ENCODE measurements at regions not wholly inside any gene's neighbourhood (a gene's known extent, or its start where the extent isn't known, plus 50 kb on each side); places are given as distances from the start of the nearest gene placed in this dataset.

DNA sequence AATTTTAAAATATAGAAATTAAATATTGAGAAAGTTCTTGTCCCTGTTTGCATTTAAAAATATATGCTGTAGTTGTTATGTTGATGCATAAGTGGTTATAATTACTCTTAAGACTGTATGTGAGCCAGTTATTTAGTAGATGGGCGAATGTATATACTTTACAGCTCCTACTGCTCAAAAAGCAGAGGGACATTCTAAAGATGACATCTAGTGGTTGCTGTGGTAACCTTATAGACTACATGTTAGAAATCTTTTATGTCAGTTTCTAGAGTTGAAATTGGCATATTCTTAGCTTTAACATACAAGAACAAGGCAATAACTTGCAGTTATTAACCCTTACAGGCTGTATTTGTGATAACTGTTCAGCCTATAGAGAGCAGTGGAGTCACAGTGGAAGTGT lies 160.5 kb downstream of the OLFM4 start:
- ChIA-PET CTCF (no interaction called here), POLR2A (no interaction called here)
- no peak overlapping the region for H3K9ac ChIP-seq (replicated peaks; ENCODE audit: extremely low read depth, insufficient read depth, low read length)
- intact Hi-C loops (cut with micrococcal nuclease): no loop called here
- no peaks in the 10 kb centered on the region for H3K9me1 ChIP-seq (replicated peaks; ENCODE audit: control insufficient read depth, extremely low read depth, insufficient read depth, low read length)
- H4K20me1 ChIP-seq (replicated peaks; ENCODE audit: control insufficient read depth, extremely low read depth, insufficient read depth, low read length): no peaks in the 10 kb centered on the region
- no peak overlapping the region for H3K4me3 ChIP-seq (replicated peaks in 1 of 3; ENCODE audit: insufficient read depth in 1 of 3, low read depth in 1 of 3, low read length in 3 of 3)
- no peaks in the 10 kb centered on the region for H3K79me2 ChIP-seq (ENCODE audit: control insufficient read depth, insufficient read depth, low read length)
- DNase-seq (ENCODE audit: low read depth, low spot score) (no peak), FAIRE-seq (no peak)
- H3K36me3 ChIP-seq (ENCODE audit: control insufficient read depth in 2 of 2, extremely low read depth in 1 of 2, insufficient read depth in 2 of 2, low read length in 2 of 2): no peaks in the 10 kb centered on the region
- H3K27me3 ChIP-seq (ENCODE audit: control insufficient read depth in 2 of 2, insufficient read depth in 2 of 2, low read length in 2 of 2): no peaks in the 10 kb centered on the region
- dilution Hi-C loops (cut with MboI; ENCODE audit: extremely low pct_ligation_motif_present, low sequenced_read_pairs): no loop called here
- no peaks in the 10 kb centered on the region for H3K9me3 ChIP-seq (replicated peaks; ENCODE audit: control insufficient read depth, insufficient read depth, low read length)
- no peak overlapping the region for H3K27ac ChIP-seq (ENCODE audit: insufficient read depth, low read depth, low read length)
- no peak overlapping the region for H2AFZ ChIP-seq (ENCODE audit: low read depth, low read length)
- no peak overlapping the region for H3K4me2 ChIP-seq (ENCODE audit: insufficient read depth, low read length)
- no peak for TF ChIP-seq POLR2A (IDR thresholded peaks at IDR 0.05; ENCODE audit: low read depth, low read length)
- no peak for TF ChIP-seq EZH2 (IDR thresholded peaks at IDR 0.05; ENCODE audit: borderline replicate concordance, low read depth, low read length, severe bottlenecking)
- no peak for TF ChIP-seq GATA2 (IDR thresholded peaks at IDR 0.05; ENCODE audit: insufficient read depth, insufficient read length, low read depth, low read length)
- TF ChIP-seq POLR2AphosphoS5 (IDR thresholded peaks at IDR 0.05; ENCODE audit: insufficient read depth, low read depth, low read length): no peak
- no peak for TF ChIP-seq FOS (IDR thresholded peaks at IDR 0.05; ENCODE audit: borderline replicate concordance, insufficient read depth, low read length)
- no peak for TF ChIP-seq MAX (IDR thresholded peaks at IDR 0.05; ENCODE audit: insufficient read depth, insufficient read length)
- TF ChIP-seq JUN (IDR thresholded peaks at IDR 0.05; ENCODE audit: borderline replicate concordance, insufficient read depth, insufficient read length, low read depth): no peak
- TF ChIP-seq MYC (IDR thresholded peaks at IDR 0.05; ENCODE audit: low read depth, low read length): no peak
- TF ChIP-seq CTCF (IDR thresholded peaks at IDR 0.05; ENCODE audit: extremely low read depth in 1 of 2, insufficient read depth in 1 of 2, low read depth in 1 of 2, low read length in 2 of 2): no peak
- no TSS peak for BruUV-seq (replicated peaks)
- H3K4me1 ChIP-seq (ENCODE audit: control insufficient read depth, extremely low read depth, insufficient read depth, low read length): no peaks in the 10 kb centered on the region
